RWPE1 (cell line): ENCODE measurements at regions not wholly inside any gene's neighbourhood (a gene's known extent, or its start where the extent isn't known, plus 50 kb on each side); places are given as distances from the start of the nearest gene placed in this dataset.

ENCODE experiments used
- CTCF ChIA-PET: fragments of 350-600 bp; sonication (Branson Sonifier 250); formaldehyde crosslinking; extraction: SDS; loops from one replicate; lab custom pipeline; 2021; lab: Yijun Ruan, JAX
- POLR2A ChIA-PET: fragments of 400-600 bp; formaldehyde crosslinking; extraction: SDS; loops from one replicate; lab custom pipeline; 2020; ENCODE audit warnings: antibody characterized with exemption; ENCODE audit not compliant: low non-redundant PET; lab: Yijun Ruan, JAX
- DNase-seq: peaks from one replicate; pipeline ENCODE4 v3.0.0; 2012; ENCODE audit warnings: low spot score
- H3K27ac ChIP-seq: fragments of 450-650 bp; 2 replicates; pipeline ENCODE4 v1.5.1; 2017
- CTCF ChIP-seq: fragments of 450-650 bp; conservative IDR thresholded peaks from 2 replicates; pipeline ENCODE4 v1.5.1; 2017; ENCODE audit warnings: low read depth, mild to moderate bottlenecking

- H3K27ac ChIP-seq = no peak overlapping the region
- no peak for TF ChIP-seq CTCF
- no peak for DNase-seq
- ChIA-PET POLR2A (no interaction called here), CTCF (interaction anchor here (1.0 kb wide), 1 partner anchor 173 kb away, joined by 3 read pairs; no protein-coding TSS in a partner anchor)
These were observed 108.2 kb upstream of the NR3C1 start for GRCh38 chr5:143511736-143512135.

GRCh38 chr5:143509758-143510221 is 106.3 kb upstream of the NR3C1 start:
- no peak overlapping the region for H3K27ac ChIP-seq
- POLR2A ChIA-PET = no interaction called here
- CTCF ChIA-PET = interaction anchor here (0.5 to 1.1 kb wide), 4 partner anchors 9 to 250 kb away, joined by 3 to 5 read pairs (median 3); no protein-coding TSS in a partner anchor
- no peak for TF ChIP-seq CTCF
- no peak for DNase-seq

- CTCF ChIA-PET = interaction anchor here (0.6 to 0.8 kb wide), 3 partner anchors 9 to 103 kb away, joined by 3 read pairs; partner anchors contain the start of gene NR3C1
- H3K27ac ChIP-seq = no peak overlapping the region
- peak; percentile 57 for TF ChIP-seq CTCF
- peak; percentile 91 for DNase-seq
- POLR2A ChIA-PET = no interaction called here
These were observed 103.5 kb upstream of the NR3C1 start for GRCh38 chr5:143506836-143507552.

GRCh38 chr5:143505934-143506333 is 102.4 kb upstream of the NR3C1 start:
- POLR2A ChIA-PET = no interaction called here
- TF ChIP-seq CTCF = no peak
- CTCF ChIA-PET = interaction anchor here (0.8 kb wide), 1 partner anchor 18 kb away, joined by 3 read pairs; no protein-coding TSS in a partner anchor
- no peak overlapping the region for H3K27ac ChIP-seq
- DNase-seq = no peak

GRCh38 chr5:143505354-143505753 is 101.9 kb upstream of the NR3C1 start:
- no peak for TF ChIP-seq CTCF
- ChIA-PET CTCF (interaction anchor here (0.5 kb wide), 1 partner anchor 8 kb away, joined by 4 read pairs; no protein-coding TSS in a partner anchor), POLR2A (no interaction called here)

GRCh38 chr5:143501310-143502044 is 98.0 kb upstream of the NR3C1 start:
- TF ChIP-seq CTCF = no peak
- CTCF ChIA-PET = interaction anchor here (0.6 kb wide), 2 partner anchors 584 to 829 kb away, joined by 3 to 7 read pairs; no protein-coding TSS in a partner anchor
- DNase-seq = no peak
- H3K27ac ChIP-seq = no peak overlapping the region
- POLR2A ChIA-PET = no interaction called here

More at GRCh38 chr5:143505354-143505753, 101.9 kb upstream of the NR3C1 start:
- no peak overlapping the region for H3K27ac ChIP-seq
- DNase-seq = no peak
